ENCODE measurements at regions not wholly inside any gene's neighbourhood (a gene's known extent, or its start where the extent isn't known, plus 50 kb on each side); places are given as distances from the start of the nearest gene placed in this dataset.

- DNase-seq (ENCODE audit: low read depth, low spot score), result no peak
- in situ Hi-C loops (cut with HindIII; ENCODE audit: low pct_unique_long_range_greater_than_20kb, low sequenced_read_pairs), result no loop called here
Observed at GRCh38 chr21:38668541-38668940, 137.2 kb upstream of the ETS2 start.

GRCh38 chr21:38669186-38669585, 136.5 kb upstream of the ETS2 start:
- in situ Hi-C loops (cut with HindIII; ENCODE audit: low pct_unique_long_range_greater_than_20kb, low sequenced_read_pairs), result no loop called here
- peak; percentile 49 for DNase-seq (ENCODE audit: low read depth, low spot score)

GRCh38 chr21:38670861-38671260, 134.9 kb upstream of the ETS2 start:
- in situ Hi-C loops (cut with HindIII; ENCODE audit: low pct_unique_long_range_greater_than_20kb, low sequenced_read_pairs), result no loop called here
- DNase-seq (ENCODE audit: low read depth, low spot score), result no peak

- no peak for DNase-seq (ENCODE audit: low read depth, low spot score)
- in situ Hi-C loops (cut with HindIII; ENCODE audit: low pct_unique_long_range_greater_than_20kb, low sequenced_read_pairs), result no loop called here
Observed at GRCh38 chr21:38671773-38672172, 134.0 kb upstream of the ETS2 start.

GRCh38 chr21:38675182-38675824, 130.4 kb upstream of the ETS2 start:
- DNase-seq (ENCODE audit: low read depth, low spot score), result no peak
- in situ Hi-C loops (cut with HindIII; ENCODE audit: low pct_unique_long_range_greater_than_20kb, low sequenced_read_pairs), result no loop called here

- DNase-seq (ENCODE audit: low read depth, low spot score), result no peak
- in situ Hi-C loops (cut with HindIII; ENCODE audit: low pct_unique_long_range_greater_than_20kb, low sequenced_read_pairs), result no loop called here
Observed at GRCh38 chr21:38678827-38679226, 126.9 kb upstream of the ETS2 start.

- in situ Hi-C loops (cut with HindIII; ENCODE audit: low pct_unique_long_range_greater_than_20kb, low sequenced_read_pairs), result no loop called here
- no peak for DNase-seq (ENCODE audit: low read depth, low spot score)
Observed at GRCh38 chr21:38679534-38679933, 126.2 kb upstream of the ETS2 start.

GRCh38 chr21:38680401-38680800, 125.3 kb upstream of the ETS2 start:
- DNase-seq (ENCODE audit: low read depth, low spot score), result no peak

GRCh38 chr21:38683222-38683621, 122.5 kb upstream of the ETS2 start:
- in situ Hi-C loops (cut with HindIII; ENCODE audit: low pct_unique_long_range_greater_than_20kb, low sequenced_read_pairs), result no loop called here
- no peak for DNase-seq (ENCODE audit: low read depth, low spot score)

More at GRCh38 chr21:38680401-38680800, 125.3 kb upstream of the ETS2 start:
- in situ Hi-C loops (cut with HindIII; ENCODE audit: low pct_unique_long_range_greater_than_20kb, low sequenced_read_pairs), result no loop called here

GRCh38 chr21:38688068-38688467, 117.7 kb upstream of the ETS2 start:
- no peak for DNase-seq (ENCODE audit: low read depth, low spot score)
- in situ Hi-C loops (cut with HindIII; ENCODE audit: low pct_unique_long_range_greater_than_20kb, low sequenced_read_pairs), result no loop called here

- in situ Hi-C loops (cut with HindIII; ENCODE audit: low pct_unique_long_range_greater_than_20kb, low sequenced_read_pairs), result no loop called here
- no peak for DNase-seq (ENCODE audit: low read depth, low spot score)
Observed at GRCh38 chr21:38691631-38692030, 114.1 kb upstream of the ETS2 start.

GRCh38 chr21:38696579-38696978, 109.2 kb upstream of the ETS2 start:
- in situ Hi-C loops (cut with HindIII; ENCODE audit: low pct_unique_long_range_greater_than_20kb, low sequenced_read_pairs), result no loop called here
- no peak for DNase-seq (ENCODE audit: low read depth, low spot score)

GRCh38 chr21:38699048-38699447, 106.7 kb upstream of the ETS2 start:
- DNase-seq (ENCODE audit: low read depth, low spot score), result peak; percentile 9
- in situ Hi-C loops (cut with HindIII; ENCODE audit: low pct_unique_long_range_greater_than_20kb, low sequenced_read_pairs), result no loop called here

- in situ Hi-C loops (cut with HindIII; ENCODE audit: low pct_unique_long_range_greater_than_20kb, low sequenced_read_pairs), result no loop called here
- no peak for DNase-seq (ENCODE audit: low read depth, low spot score)
Observed at GRCh38 chr21:38702196-38702595, 103.5 kb upstream of the ETS2 start.

GRCh38 chr21:38709876-38710275, 95.9 kb upstream of the ETS2 start:
- DNase-seq (ENCODE audit: low read depth, low spot score), result no peak
- in situ Hi-C loops (cut with HindIII; ENCODE audit: low pct_unique_long_range_greater_than_20kb, low sequenced_read_pairs), result no loop called here

GRCh38 chr21:38712071-38712470, 93.7 kb upstream of the ETS2 start:
- in situ Hi-C loops (cut with HindIII; ENCODE audit: low pct_unique_long_range_greater_than_20kb, low sequenced_read_pairs), result no loop called here

GRCh38 chr21:38712664-38713063, 93.1 kb upstream of the ETS2 start:
- in situ Hi-C loops (cut with HindIII; ENCODE audit: low pct_unique_long_range_greater_than_20kb, low sequenced_read_pairs), result no loop called here
- no peak for DNase-seq (ENCODE audit: low read depth, low spot score)

More at GRCh38 chr21:38712071-38712470, 93.7 kb upstream of the ETS2 start:
- DNase-seq (ENCODE audit: low read depth, low spot score), result peak; percentile 76

GRCh38 chr21:38714039-38714817, 91.5 kb upstream of the ETS2 start:
- DNase-seq (ENCODE audit: low read depth, low spot score), result no peak
- in situ Hi-C loops (cut with HindIII; ENCODE audit: low pct_unique_long_range_greater_than_20kb, low sequenced_read_pairs), result no loop called here

GRCh38 chr21:38714999-38715398, 90.7 kb upstream of the ETS2 start:
- no peak for DNase-seq (ENCODE audit: low read depth, low spot score)
- in situ Hi-C loops (cut with HindIII; ENCODE audit: low pct_unique_long_range_greater_than_20kb, low sequenced_read_pairs), result no loop called here
